ENCODE measurements at regions not wholly inside any gene's neighbourhood (a gene's known extent, or its start where the extent isn't known, plus 50 kb on each side); places are given as distances from the start of the nearest gene placed in this dataset.

DNA sequence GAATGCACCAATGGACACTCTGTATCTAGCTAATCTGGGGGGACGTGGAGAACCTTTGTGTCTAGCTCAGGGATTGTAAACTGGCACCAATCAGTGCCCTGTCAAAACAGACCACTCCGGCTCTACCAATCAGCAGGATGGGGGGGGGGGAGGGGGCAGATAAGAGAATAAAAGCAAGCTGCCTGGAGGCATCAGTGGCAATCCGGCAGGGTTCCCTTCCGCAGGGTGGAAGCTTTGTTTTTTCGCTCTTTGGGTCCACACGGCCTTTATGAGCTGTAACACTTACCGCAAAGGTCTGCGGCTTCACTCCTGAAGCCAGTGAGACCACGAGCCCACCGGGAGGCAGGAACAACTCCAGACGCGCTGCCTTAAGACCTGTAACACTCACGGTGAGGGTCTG is 827.1 kb downstream of the PLOD2 start:
- TF ChIP-seq, protein P1, sequence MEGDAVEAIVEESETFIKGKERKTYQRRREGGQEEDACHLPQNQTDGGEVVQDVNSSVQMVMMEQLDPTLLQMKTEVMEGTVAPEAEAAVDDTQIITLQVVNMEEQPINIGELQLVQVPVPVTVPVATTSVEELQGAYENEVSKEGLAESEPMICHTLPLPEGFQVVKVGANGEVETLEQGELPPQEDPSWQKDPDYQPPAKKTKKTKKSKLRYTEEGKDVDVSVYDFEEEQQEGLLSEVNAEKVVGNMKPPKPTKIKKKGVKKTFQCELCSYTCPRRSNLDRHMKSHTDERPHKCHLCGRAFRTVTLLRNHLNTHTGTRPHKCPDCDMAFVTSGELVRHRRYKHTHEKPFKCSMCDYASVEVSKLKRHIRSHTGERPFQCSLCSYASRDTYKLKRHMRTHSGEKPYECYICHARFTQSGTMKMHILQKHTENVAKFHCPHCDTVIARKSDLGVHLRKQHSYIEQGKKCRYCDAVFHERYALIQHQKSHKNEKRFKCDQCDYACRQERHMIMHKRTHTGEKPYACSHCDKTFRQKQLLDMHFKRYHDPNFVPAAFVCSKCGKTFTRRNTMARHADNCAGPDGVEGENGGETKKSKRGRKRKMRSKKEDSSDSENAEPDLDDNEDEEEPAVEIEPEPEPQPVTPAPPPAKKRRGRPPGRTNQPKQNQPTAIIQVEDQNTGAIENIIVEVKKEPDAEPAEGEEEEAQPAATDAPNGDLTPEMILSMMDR (IDR thresholded peaks at IDR 0.05; ENCODE audit: insufficient read depth, low read depth, low read length): no peak
- TF ChIP-seq EZH2 (IDR thresholded peaks at IDR 0.05; ENCODE audit: insufficient read depth, low read length): no peak

All from astrocyte (in vitro differentiated cells and primary cell).